Fibroblast of the aortic adventitia (primary cell): ENCODE measurements at regions not wholly inside any gene's neighbourhood (a gene's known extent, or its start where the extent isn't known, plus 50 kb on each side); places are given as distances from the start of the nearest gene placed in this dataset.

Source experiments
- DNase-seq: peaks from one replicate; pipeline ENCODE4 v3.0.0-alpha.2; 2010; ENCODE audit warnings: low read depth
- H3K4me3 ChIP-seq: 2 replicates; pipeline ENCODE4 v1.5.1; 2011; ENCODE audit warnings: low read depth, mild to moderate bottlenecking, control low read depth, low read length, moderate library complexity
- CTCF ChIP-seq: IDR thresholded peaks from 2 replicates; pipeline ENCODE4 v1.5.1; 2011; ENCODE audit warnings: mild to moderate bottlenecking, low read length, control low read depth, inconsistent platforms; ENCODE audit not compliant: insufficient read depth

- no peak overlapping the region for H3K4me3 ChIP-seq
- TF ChIP-seq CTCF: no peak
- DNase-seq: no peak
These were observed 295.8 kb downstream of the COG6 start for GRCh38 chr13:39951301-39951700.

GRCh38 chr13:39952249-39953233 lies 297.1 kb downstream of the COG6 start:
- no peak for TF ChIP-seq CTCF
- peak; percentile 19 for DNase-seq
- no peak overlapping the region for H3K4me3 ChIP-seq

- no peak for DNase-seq
- no peak overlapping the region for H3K4me3 ChIP-seq
- no peak for TF ChIP-seq CTCF
These were observed 299.0 kb downstream of the COG6 start for GRCh38 chr13:39954476-39954875.

GRCh38 chr13:39955560-39955959 lies 300.1 kb downstream of the COG6 start:
- no peak for DNase-seq
- no peak for TF ChIP-seq CTCF

GRCh38 chr13:39956036-39956435 lies 300.6 kb downstream of the COG6 start:
- DNase-seq: no peak
- no peak for TF ChIP-seq CTCF

More at GRCh38 chr13:39955560-39955959, 300.1 kb downstream of the COG6 start:
- no peak overlapping the region for H3K4me3 ChIP-seq

GRCh38 chr13:39957868-39958677 lies 302.6 kb downstream of the COG6 start:
- H3K4me3 ChIP-seq: no peak overlapping the region
- TF ChIP-seq CTCF: no peak
- no peak for DNase-seq

More at GRCh38 chr13:39956036-39956435, 300.6 kb downstream of the COG6 start:
- no peak overlapping the region for H3K4me3 ChIP-seq
